ENCODE measurements at regions not wholly inside any gene's neighbourhood (a gene's known extent, or its start where the extent isn't known, plus 50 kb on each side); places are given as distances from the start of the nearest gene placed in this dataset.

DNA sequence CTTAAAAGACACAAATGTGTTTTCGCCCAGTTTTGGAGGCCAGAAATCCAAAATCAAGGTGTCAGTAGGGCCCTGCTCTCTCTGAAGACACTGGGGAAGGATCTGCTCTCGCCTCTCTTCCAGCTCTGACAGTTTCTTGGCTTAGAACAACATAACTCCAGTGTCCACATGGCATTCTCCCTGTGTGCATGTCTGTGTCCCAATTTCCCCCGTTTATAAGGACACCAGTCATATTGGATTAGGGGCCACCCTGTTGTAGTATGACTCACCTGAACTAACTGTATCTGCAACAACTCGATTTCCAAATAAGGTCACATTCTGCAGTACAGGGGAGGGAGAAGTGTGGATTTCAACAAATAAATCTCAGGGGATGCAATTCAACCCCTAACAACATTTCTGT lies 263.2 kb downstream of the SS18 start:
- TF ChIP-seq, protein P1, sequence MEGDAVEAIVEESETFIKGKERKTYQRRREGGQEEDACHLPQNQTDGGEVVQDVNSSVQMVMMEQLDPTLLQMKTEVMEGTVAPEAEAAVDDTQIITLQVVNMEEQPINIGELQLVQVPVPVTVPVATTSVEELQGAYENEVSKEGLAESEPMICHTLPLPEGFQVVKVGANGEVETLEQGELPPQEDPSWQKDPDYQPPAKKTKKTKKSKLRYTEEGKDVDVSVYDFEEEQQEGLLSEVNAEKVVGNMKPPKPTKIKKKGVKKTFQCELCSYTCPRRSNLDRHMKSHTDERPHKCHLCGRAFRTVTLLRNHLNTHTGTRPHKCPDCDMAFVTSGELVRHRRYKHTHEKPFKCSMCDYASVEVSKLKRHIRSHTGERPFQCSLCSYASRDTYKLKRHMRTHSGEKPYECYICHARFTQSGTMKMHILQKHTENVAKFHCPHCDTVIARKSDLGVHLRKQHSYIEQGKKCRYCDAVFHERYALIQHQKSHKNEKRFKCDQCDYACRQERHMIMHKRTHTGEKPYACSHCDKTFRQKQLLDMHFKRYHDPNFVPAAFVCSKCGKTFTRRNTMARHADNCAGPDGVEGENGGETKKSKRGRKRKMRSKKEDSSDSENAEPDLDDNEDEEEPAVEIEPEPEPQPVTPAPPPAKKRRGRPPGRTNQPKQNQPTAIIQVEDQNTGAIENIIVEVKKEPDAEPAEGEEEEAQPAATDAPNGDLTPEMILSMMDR (conservative IDR thresholded peaks at IDR 0.05; ENCODE audit: low read depth, low read length): no peak
- TF ChIP-seq EZH2phosphoT487 (IDR thresholded peaks at IDR 0.05; ENCODE audit: borderline replicate concordance, low read length): no peak
